Caki2 (cell line): ENCODE measurements at regions not wholly inside any gene's neighbourhood (a gene's known extent, or its start where the extent isn't known, plus 50 kb on each side); places are given as distances from the start of the nearest gene placed in this dataset.
"Not testable (repeated sequence)": the region's sequence is repeated elsewhere in the genome, so short reads cannot be mapped to it uniquely, and the experiment has no call there.

Source experiments
- DNase-seq: peaks from one replicate; pipeline ENCODE4 v3.0.0-alpha.2; 2015; ENCODE audit warnings: low read depth
- in situ Hi-C: cut with HindIII; loops from 2 replicates; pipeline ENCODE4 v1.10.0; 2016; ENCODE audit warnings: low sequenced_read_pairs, low pct_unique_long_range_greater_than_20kb, mixed read lengths

DNA sequence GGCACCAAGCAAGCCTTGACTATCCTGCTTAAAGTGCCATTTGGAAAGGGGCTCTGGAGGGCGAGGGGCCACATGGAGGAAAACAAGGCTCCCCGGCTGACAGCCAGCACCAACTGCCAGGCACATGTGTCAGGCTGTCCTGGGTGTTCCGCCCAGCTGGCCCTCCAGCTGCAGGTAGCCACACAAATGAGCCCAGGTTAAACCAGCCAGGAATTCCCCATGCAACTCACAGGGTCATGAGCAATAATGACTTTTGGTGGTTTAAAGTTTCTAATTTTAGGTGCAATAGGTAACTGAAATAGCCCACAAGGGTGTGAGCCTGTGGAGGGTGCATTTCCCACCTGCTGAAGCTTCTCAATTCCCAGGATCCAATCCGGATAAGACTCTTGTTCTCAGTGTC lies 58.9 kb upstream of the EEF2KMT start:
- in situ Hi-C loops, DNase-seq: not testable (repeated sequence)

DNA sequence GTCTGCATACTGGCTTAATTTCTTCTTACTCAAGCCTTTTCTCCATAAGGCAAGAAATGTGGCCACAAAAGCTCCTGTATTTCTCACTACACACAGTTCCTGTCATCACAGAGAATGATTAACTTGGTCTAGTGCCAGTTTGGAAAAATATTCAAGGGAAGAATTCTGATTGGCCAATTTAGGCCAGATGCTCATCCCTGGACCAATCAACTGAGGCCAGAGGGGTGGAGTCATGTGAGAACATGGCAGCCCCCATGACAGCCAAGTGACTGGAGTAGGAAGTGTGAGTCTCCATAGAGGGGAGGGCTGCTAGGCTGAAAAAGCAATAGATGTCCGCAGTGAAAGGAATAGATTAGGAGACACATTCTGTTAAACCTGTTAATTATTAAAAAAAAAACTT lies 56.4 kb upstream of the EEF2KMT start:
- in situ Hi-C loops: not testable (repeated sequence)
- DNase-seq: peak; percentile 54

- DNase-seq, in situ Hi-C loops: not testable (repeated sequence)
Measured at GRCh38 chr16:5151409-5151808, 53.8 kb upstream of the EEF2KMT start.
